Esophagus squamous epithelium (tissue), 5 donors: ENCODE measurements at regions not wholly inside any gene's neighbourhood (a gene's known extent, or its start where the extent isn't known, plus 50 kb on each side); places are given as distances from the start of the nearest gene placed in this dataset.

ENCODE experiments used
- DNase-seq: peaks from one replicate; lab custom pipeline; 2025; lab: John Stamatoyannopoulos, UW
- H3K27ac ChIP-seq, 4 donors: fragments of 200-600 bp; sonication (generic); one replicate each; pipeline ENCODE4 v1.5.1; 2016 to 2019; ENCODE audit warnings: mild to moderate bottlenecking in 1 of 4
- H3K27me3 ChIP-seq, 4 donors: fragments of 200-600 bp; sonication (generic); 1 replicate in 3 of 4; 2 replicates in 1 of 4; pipeline versions ENCODE4 v1.5.1 to v1.6.0; 2017 to 2021; ENCODE audit warnings: antibody characterized with exemption in 1 of 4
- H3K36me3 ChIP-seq, 3 donors: fragments of 200-600 bp; sonication (generic); one replicate each; pipeline ENCODE4 v1.5.1; 2016 to 2019
- H3K4me1 ChIP-seq, 3 donors: fragments of 200-600 bp; sonication (generic); one replicate each; pipeline ENCODE4 v1.5.1; 2017 to 2019
- H3K4me3 ChIP-seq, 4 donors: fragments of 200-600 bp; sonication (generic); 1 replicate in 3 of 4; 2 replicates in 1 of 4; pipeline ENCODE4 v1.5.1; 2016 to 2019; ENCODE audit warnings: mild to moderate bottlenecking in 2 of 4, moderate library complexity in 1 of 4
- H3K9me3 ChIP-seq, 3 donors: fragments of 200-600 bp; sonication (generic); one replicate each; pipeline ENCODE4 v1.5.1; 2016 to 2019
- POLR2A ChIP-seq, 4 donors: fragments of 450-650 bp; IDR thresholded peaks; one replicate each; pipeline ENCODE4 v1.6.1; 2017; ENCODE audit warnings: antibody characterized with exemption in 4 of 4, mild to moderate bottlenecking in 4 of 4, moderate library complexity in 3 of 4
- WGBS, 2 donors: methylation state at CpG; one replicate each; pipeline ENCODE4 v1.1.5; 2018; 5-methylcytosine and 5-hydroxymethylcytosine counted together
- intact Hi-C: fragments of 100-400 bp; cut with DNase I; formaldehyde crosslinking; loops from one replicate; pipeline ENCODE4 v1.15.0; 2022
- TF ChIP-seq, protein P1 (sequence below), 6 experiments: fragments of 450-650 bp in 4 of 6; fragments of 200-600 bp in 2 of 6; sonication (generic) in 2 of 6; IDR thresholded peaks; one replicate each; pipeline ENCODE4 v1.5.1; 2016 to 2019; ENCODE audit warnings: antibody characterized with exemption in 6 of 6, mild to moderate bottlenecking in 4 of 6, moderate library complexity in 4 of 6
- donor health status: DM: yes; HTN: yes; CAD: no.

DNA sequence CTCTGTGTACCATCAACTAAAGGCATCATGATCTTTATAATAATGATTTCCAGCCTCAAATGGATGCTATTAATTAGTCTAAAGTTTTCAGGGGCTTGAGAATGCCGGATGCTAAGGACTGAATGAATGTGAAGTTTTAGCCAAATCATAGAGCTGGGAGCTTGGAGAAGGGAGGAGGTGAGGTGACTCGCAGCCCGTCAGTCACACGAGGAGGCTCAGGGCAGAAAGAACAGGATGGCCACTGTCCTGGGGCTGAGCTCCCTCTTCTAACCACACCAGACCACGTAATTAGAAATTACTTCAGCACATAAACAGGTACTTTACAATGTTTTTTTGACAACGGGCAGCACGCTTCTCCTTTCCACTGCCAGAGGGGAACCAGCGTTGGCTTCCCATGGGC is 222.6 kb downstream of the NPR3 start:
- TF ChIP-seq, protein P1, sequence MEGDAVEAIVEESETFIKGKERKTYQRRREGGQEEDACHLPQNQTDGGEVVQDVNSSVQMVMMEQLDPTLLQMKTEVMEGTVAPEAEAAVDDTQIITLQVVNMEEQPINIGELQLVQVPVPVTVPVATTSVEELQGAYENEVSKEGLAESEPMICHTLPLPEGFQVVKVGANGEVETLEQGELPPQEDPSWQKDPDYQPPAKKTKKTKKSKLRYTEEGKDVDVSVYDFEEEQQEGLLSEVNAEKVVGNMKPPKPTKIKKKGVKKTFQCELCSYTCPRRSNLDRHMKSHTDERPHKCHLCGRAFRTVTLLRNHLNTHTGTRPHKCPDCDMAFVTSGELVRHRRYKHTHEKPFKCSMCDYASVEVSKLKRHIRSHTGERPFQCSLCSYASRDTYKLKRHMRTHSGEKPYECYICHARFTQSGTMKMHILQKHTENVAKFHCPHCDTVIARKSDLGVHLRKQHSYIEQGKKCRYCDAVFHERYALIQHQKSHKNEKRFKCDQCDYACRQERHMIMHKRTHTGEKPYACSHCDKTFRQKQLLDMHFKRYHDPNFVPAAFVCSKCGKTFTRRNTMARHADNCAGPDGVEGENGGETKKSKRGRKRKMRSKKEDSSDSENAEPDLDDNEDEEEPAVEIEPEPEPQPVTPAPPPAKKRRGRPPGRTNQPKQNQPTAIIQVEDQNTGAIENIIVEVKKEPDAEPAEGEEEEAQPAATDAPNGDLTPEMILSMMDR (IDR thresholded peaks at IDR 0.05): no peak
- no peak for TF ChIP-seq POLR2A (IDR thresholded peaks at IDR 0.05)
- Histone ChIP-seq H3K27ac (no peak overlapping the region), H3K36me3 (no peaks in the 10 kb centered on the region), H3K4me1 (peaks cover 0 to 26% (median 6%) of the 10 kb centered on the region in 3 donors), H3K27me3 (no peaks in the 10 kb centered on the region), H3K9me3 (no peaks in the 10 kb centered on the region), H3K4me3 (no peak overlapping the region)
- DNase-seq: no peak
- WGBS, 2 donors: 81 to 91% methylated on average over 8 of the region's 8 CpGs
- intact Hi-C loops: no loop called here

GRCh38 chr5:32934529-32934928 is 223.4 kb downstream of the NPR3 start:
- intact Hi-C loops: no loop called here
- Histone ChIP-seq H3K27me3 (no peaks in the 10 kb centered on the region), H3K4me1 (peaks cover 0 to 26% (median 6%) of the 10 kb centered on the region in 3 donors), H3K36me3 (no peaks in the 10 kb centered on the region), H3K27ac (peak overlapping the region in 2 of 4 donors; percentile 62 to 70), H3K9me3 (no peaks in the 10 kb centered on the region), H3K4me3 (no peak overlapping the region)
- 84 to 86% methylated on average over 6 of the region's 6 CpGs for WGBS, 2 donors
- TF ChIP-seq POLR2A (IDR thresholded peaks at IDR 0.05): no peak
- TF ChIP-seq, protein P1 (IDR thresholded peaks at IDR 0.05): no peak
- DNase-seq: no peak

- TF ChIP-seq, protein P1 (IDR thresholded peaks at IDR 0.05): no peak
- TF ChIP-seq POLR2A (IDR thresholded peaks at IDR 0.05): no peak
- no peaks in the 10 kb centered on the region for H3K9me3 ChIP-seq
- H3K4me1 ChIP-seq: peaks cover 0 to 31% (median 6%) of the 10 kb centered on the region in 3 donors
- intact Hi-C loops: no loop called here
- no peak overlapping the region for H3K4me3 ChIP-seq
- no peaks in the 10 kb centered on the region for H3K36me3 ChIP-seq
- WGBS, 2 donors: 43 to 55% methylated on average over 2 of the region's 2 CpGs
- no peaks in the 10 kb centered on the region for H3K27me3 ChIP-seq
- peak overlapping the region; percentile 18 to 70 (median 50) for H3K27ac ChIP-seq
- DNase-seq: no peak
Observed at GRCh38 chr5:32935283-32935682, 224.2 kb downstream of the NPR3 start.

DNA sequence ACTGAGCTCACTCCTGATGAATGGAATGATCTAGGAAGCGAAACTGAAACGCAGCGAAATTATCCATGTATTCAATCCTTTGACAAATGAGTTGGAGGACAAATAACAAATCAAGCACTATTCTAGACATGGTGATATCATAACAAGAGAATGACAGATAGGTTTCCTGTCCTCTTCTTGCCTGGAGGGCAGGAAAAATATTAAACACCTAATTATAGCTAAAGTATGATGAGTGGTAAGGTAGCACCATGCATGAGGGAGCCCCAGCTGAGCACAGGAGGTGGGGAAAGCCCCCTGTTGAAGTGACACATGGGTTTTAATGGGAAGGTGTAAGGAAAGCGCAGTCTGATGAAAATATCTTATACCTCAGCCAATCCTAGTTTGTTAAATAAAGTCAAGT is 225.2 kb downstream of the NPR3 start:
- peaks cover 0 to 37% (median 6%) of the 10 kb centered on the region in 3 donors for H3K4me1 ChIP-seq
- 66 to 72% methylated on average over 4 of the region's 4 CpGs for WGBS, 2 donors
- intact Hi-C loops: no loop called here
- no peak overlapping the region for H3K4me3 ChIP-seq
- peak overlapping the region in 1 of 4 donors; percentile 62 for H3K27ac ChIP-seq
- no peak for DNase-seq
- H3K9me3 ChIP-seq: no peaks in the 10 kb centered on the region
- TF ChIP-seq POLR2A (IDR thresholded peaks at IDR 0.05): no peak
- TF ChIP-seq, protein P1 (IDR thresholded peaks at IDR 0.05): no peak
- H3K36me3 ChIP-seq: no peaks in the 10 kb centered on the region
- no peaks in the 10 kb centered on the region for H3K27me3 ChIP-seq

GRCh38 chr5:32942225-32942989 is 231.3 kb downstream of the NPR3 start:
- intact Hi-C loops: no loop called here
- no peak overlapping the region for H3K4me3 ChIP-seq
- TF ChIP-seq, protein P1 (IDR thresholded peaks at IDR 0.05): peak in 3 of 6 experiments; percentile 28 to 66 (median 32)
- no peak for TF ChIP-seq POLR2A (IDR thresholded peaks at IDR 0.05)
- H3K27me3 ChIP-seq: no peaks in the 10 kb centered on the region
- no peak overlapping the region for H3K27ac ChIP-seq
- WGBS, 2 donors: 78 to 80% methylated on average over 6 of the region's 6 CpGs
- H3K4me1 ChIP-seq: peaks cover 0 to 10% (median 0%) of the 10 kb centered on the region in 3 donors
- no peaks in the 10 kb centered on the region for H3K9me3 ChIP-seq
- no peaks in the 10 kb centered on the region for H3K36me3 ChIP-seq
- no peak for DNase-seq
